ENCODE measurements at regions not wholly inside any gene's neighbourhood (a gene's known extent, or its start where the extent isn't known, plus 50 kb on each side); places are given as distances from the start of the nearest gene placed in this dataset.

GRCh38 chr4:129822701-129823100 lies 726.7 kb downstream of the C4orf33 start:
- ATAC-seq (ENCODE audit: insufficient number of reproducible peaks, low FRiP score, low read depth) (no peak), DNase-seq (ENCODE audit: low spot score) (no peak)
- H3K4me3 ChIP-seq = no peak overlapping the region
- no peaks in the 10 kb centered on the region for H3K9me3 ChIP-seq
- no peak for TF ChIP-seq CTCF (IDR thresholded peaks at IDR 0.05)
- no peaks in the 10 kb centered on the region for H3K4me1 ChIP-seq (ENCODE audit: control insufficient read depth in 1 of 2, low read depth in 2 of 2)
- H3K27me3 ChIP-seq (replicated peaks; ENCODE audit: insufficient read depth) = no peaks in the 10 kb centered on the region
- no peak overlapping the region for H3K27ac ChIP-seq
- H3K36me3 ChIP-seq = no peaks in the 10 kb centered on the region

GRCh38 chr4:129823105-129823504 lies 727.2 kb downstream of the C4orf33 start:
- TF ChIP-seq CTCF (IDR thresholded peaks at IDR 0.05) = no peak
- no peak for DNase-seq (ENCODE audit: low spot score)
- H3K9me3 ChIP-seq = no peaks in the 10 kb centered on the region
- H3K27me3 ChIP-seq (replicated peaks; ENCODE audit: insufficient read depth) = no peaks in the 10 kb centered on the region
- H3K4me3 ChIP-seq = no peak overlapping the region
- no peaks in the 10 kb centered on the region for H3K4me1 ChIP-seq (ENCODE audit: control insufficient read depth in 1 of 2, low read depth in 2 of 2)
- no peaks in the 10 kb centered on the region for H3K36me3 ChIP-seq
- H3K27ac ChIP-seq = no peak overlapping the region
- ATAC-seq (ENCODE audit: insufficient number of reproducible peaks, low FRiP score, low read depth) = no peak

- Histone ChIP-seq H3K4me1 (ENCODE audit: control insufficient read depth in 1 of 2, low read depth in 2 of 2) (no peaks in the 10 kb centered on the region), H3K27me3 (replicated peaks; ENCODE audit: insufficient read depth) (no peaks in the 10 kb centered on the region), H3K9me3 (no peaks in the 10 kb centered on the region), H3K36me3 (no peaks in the 10 kb centered on the region), H3K4me3 (no peak overlapping the region), H3K27ac (no peak overlapping the region)
- no peak for TF ChIP-seq CTCF (IDR thresholded peaks at IDR 0.05)
- no peak for ATAC-seq (ENCODE audit: insufficient number of reproducible peaks, low FRiP score, low read depth)
- no peak for DNase-seq (ENCODE audit: low spot score)
These were observed 733.4 kb downstream of the C4orf33 start for GRCh38 chr4:129829373-129829772.

- DNase-seq (ENCODE audit: low spot score) (no peak), ATAC-seq (ENCODE audit: insufficient number of reproducible peaks, low FRiP score, low read depth) (no peak)
- Histone ChIP-seq H3K27me3 (replicated peaks; ENCODE audit: insufficient read depth) (no peaks in the 10 kb centered on the region), H3K4me3 (no peak overlapping the region), H3K4me1 (ENCODE audit: control insufficient read depth in 1 of 2, low read depth in 2 of 2) (no peaks in the 10 kb centered on the region), H3K9me3 (no peaks in the 10 kb centered on the region), H3K36me3 (no peaks in the 10 kb centered on the region), H3K27ac (no peak overlapping the region)
- no peak for TF ChIP-seq CTCF (IDR thresholded peaks at IDR 0.05)
These were observed 743.7 kb downstream of the C4orf33 start for GRCh38 chr4:129839687-129840086.

GRCh38 chr4:129842096-129842495 lies 746.1 kb downstream of the C4orf33 start:
- H3K27me3 ChIP-seq (replicated peaks; ENCODE audit: insufficient read depth) = no peaks in the 10 kb centered on the region
- ATAC-seq (ENCODE audit: insufficient number of reproducible peaks, low FRiP score, low read depth) (no peak), DNase-seq (ENCODE audit: low spot score) (no peak)
- H3K36me3 ChIP-seq = no peaks in the 10 kb centered on the region
- TF ChIP-seq CTCF (IDR thresholded peaks at IDR 0.05) = no peak
- H3K4me3 ChIP-seq = no peak overlapping the region
- H3K27ac ChIP-seq = no peak overlapping the region
- H3K9me3 ChIP-seq = no peaks in the 10 kb centered on the region
- no peaks in the 10 kb centered on the region for H3K4me1 ChIP-seq (ENCODE audit: control insufficient read depth in 1 of 2, low read depth in 2 of 2)

Measured in thoracic aorta (tissue), 2 donors.